ENCODE measurements at regions not wholly inside any gene's neighbourhood (a gene's known extent, or its start where the extent isn't known, plus 50 kb on each side); places are given as distances from the start of the nearest gene placed in this dataset.

GRCh38 chr1:163720294-163720693 lies 398.5 kb downstream of the NUF2 start:
- FAIRE-seq = no peak
- Histone ChIP-seq H3K9ac (ENCODE audit: control insufficient read depth, insufficient read depth, low read length) (no peak overlapping the region), H3K4me3 (no peak overlapping the region), H3K27me3 (replicated peaks in 1 of 2; ENCODE audit: control insufficient read depth in 2 of 2, insufficient read depth in 2 of 2, low read length in 1 of 2) (no peaks in the 10 kb centered on the region), H3K4me2 (ENCODE audit: control insufficient read depth, insufficient read depth) (no peak overlapping the region), H3K4me1 (ENCODE audit: control insufficient read depth, insufficient read depth, low read length) (no peaks in the 10 kb centered on the region), H3K79me2 (ENCODE audit: control insufficient read depth, insufficient read depth, low read length) (no peaks in the 10 kb centered on the region), H3K27ac (ENCODE audit: control insufficient read depth, insufficient read depth) (no peak overlapping the region), H3K9me3 (replicated peaks; ENCODE audit: control insufficient read depth, insufficient read depth, low read length) (no peaks in the 10 kb centered on the region), H4K20me1 (ENCODE audit: control insufficient read depth, insufficient read depth) (no peaks in the 10 kb centered on the region), H3K36me3 (ENCODE audit: control insufficient read depth in 2 of 2, insufficient read depth in 2 of 2, low read length in 1 of 2) (no peaks in the 10 kb centered on the region), H2AFZ (ENCODE audit: control insufficient read depth, low read depth, low read length) (no peak overlapping the region)
- no peak for DNase-seq (ENCODE audit: low read depth, low spot score)
- ChIA-PET CTCF (no interaction called here), RAD21 (ENCODE audit: unreplicated experiment) (no interaction called here), SMC1A (ENCODE audit: uncharacterized antibody, unreplicated experiment) (no interaction called here), POLR2A (no interaction called here)
- 4% methylated on average over 3 of the region's 3 CpGs for WGBS (ENCODE audit: insufficient coverage, insufficient replicate concordance, low lambda C conversion rate, missing lambda C conversion rate)
- no peak for TF ChIP-seq SMARCA5 (IDR thresholded peaks at IDR 0.05)
- no peak for TF ChIP-seq KLF5 (IDR thresholded peaks at IDR 0.05; ENCODE audit: partially characterized antibody)
- no peak for TF ChIP-seq ATF7 (IDR thresholded peaks at IDR 0.05; ENCODE audit: low read depth)
- TF ChIP-seq BHLHE40 (IDR thresholded peaks at IDR 0.05; ENCODE audit: borderline replicate concordance in 1 of 2, low read depth in 2 of 2, low read length in 1 of 2) = no peak
- no peak for TF ChIP-seq TBL1XR1 (IDR thresholded peaks at IDR 0.05; ENCODE audit: low read depth, low read length)
- no TSS peak for BruUV-seq (replicated peaks)
- intact Hi-C loops (cut with micrococcal nuclease; ENCODE audit: unreplicated experiment) = no loop called here
- no peak for ATAC-seq
- in situ Hi-C loops (cut with MboI) = no loop called here

DNA sequence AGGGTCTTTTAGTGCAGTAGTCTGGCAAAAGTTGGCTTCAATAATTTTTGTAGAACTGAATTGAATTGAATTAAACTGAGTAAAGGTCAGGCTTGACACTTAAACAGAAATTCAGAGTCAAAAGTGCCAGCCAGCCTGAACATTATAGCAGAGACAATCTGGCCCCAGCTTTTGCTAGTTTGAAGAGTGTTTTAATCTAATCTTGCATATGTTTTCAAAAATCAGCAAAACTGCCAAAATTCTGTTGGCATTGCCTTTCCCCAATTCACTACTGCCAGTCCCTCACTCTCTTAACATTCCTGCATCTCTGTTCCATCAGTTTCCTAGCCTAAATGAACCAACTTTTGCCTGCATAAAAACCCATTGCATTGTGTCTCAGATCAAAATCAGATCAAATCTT lies 403.8 kb downstream of the NUF2 start:
- no peak for ATAC-seq
- H3K9ac ChIP-seq (ENCODE audit: control insufficient read depth, insufficient read depth, low read length) = no peak overlapping the region
- BruUV-seq (replicated peaks) = no TSS peak
- H3K4me3 ChIP-seq = no peak overlapping the region
- CTCF ChIA-PET = no interaction called here
- SMC1A ChIA-PET (ENCODE audit: uncharacterized antibody, unreplicated experiment) = no interaction called here
- DNase-seq (ENCODE audit: low read depth, low spot score) = no peak
- no peak overlapping the region for H3K27ac ChIP-seq (ENCODE audit: control insufficient read depth, insufficient read depth)
- H2AFZ ChIP-seq (ENCODE audit: control insufficient read depth, low read depth, low read length) = no peak overlapping the region
- POLR2A ChIA-PET = no interaction called here
- TF ChIP-seq, protein P1, sequence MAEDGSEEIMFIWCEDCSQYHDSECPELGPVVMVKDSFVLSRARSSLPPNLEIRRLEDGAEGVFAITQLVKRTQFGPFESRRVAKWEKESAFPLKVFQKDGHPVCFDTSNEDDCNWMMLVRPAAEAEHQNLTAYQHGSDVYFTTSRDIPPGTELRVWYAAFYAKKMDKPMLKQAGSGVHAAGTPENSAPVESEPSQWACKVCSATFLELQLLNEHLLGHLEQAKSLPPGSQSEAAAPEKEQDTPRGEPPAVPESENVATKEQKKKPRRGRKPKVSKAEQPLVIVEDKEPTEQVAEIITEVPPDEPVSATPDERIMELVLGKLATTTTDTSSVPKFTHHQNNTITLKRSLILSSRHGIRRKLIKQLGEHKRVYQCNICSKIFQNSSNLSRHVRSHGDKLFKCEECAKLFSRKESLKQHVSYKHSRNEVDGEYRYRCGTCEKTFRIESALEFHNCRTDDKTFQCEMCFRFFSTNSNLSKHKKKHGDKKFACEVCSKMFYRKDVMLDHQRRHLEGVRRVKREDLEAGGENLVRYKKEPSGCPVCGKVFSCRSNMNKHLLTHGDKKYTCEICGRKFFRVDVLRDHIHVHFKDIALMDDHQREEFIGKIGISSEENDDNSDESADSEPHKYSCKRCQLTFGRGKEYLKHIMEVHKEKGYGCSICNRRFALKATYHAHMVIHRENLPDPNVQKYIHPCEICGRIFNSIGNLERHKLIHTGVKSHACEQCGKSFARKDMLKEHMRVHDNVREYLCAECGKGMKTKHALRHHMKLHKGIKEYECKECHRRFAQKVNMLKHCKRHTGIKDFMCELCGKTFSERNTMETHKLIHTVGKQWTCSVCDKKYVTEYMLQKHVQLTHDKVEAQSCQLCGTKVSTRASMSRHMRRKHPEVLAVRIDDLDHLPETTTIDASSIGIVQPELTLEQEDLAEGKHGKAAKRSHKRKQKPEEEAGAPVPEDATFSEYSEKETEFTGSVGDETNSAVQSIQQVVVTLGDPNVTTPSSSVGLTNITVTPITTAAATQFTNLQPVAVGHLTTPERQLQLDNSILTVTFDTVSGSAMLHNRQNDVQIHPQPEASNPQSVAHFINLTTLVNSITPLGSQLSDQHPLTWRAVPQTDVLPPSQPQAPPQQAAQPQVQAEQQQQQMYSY (CRISPR knock-in tag; IDR thresholded peaks at IDR 0.05) = no peak
- TF ChIP-seq PAX5 (IDR thresholded peaks at IDR 0.05; ENCODE audit: borderline replicate concordance, low read depth, low read length) (no peak), NFYB (IDR thresholded peaks at IDR 0.05; ENCODE audit: insufficient read depth, low read depth, low read length) (no peak), PAX8 (IDR thresholded peaks at IDR 0.05) (no peak), BCLAF1 (IDR thresholded peaks at IDR 0.05) (no peak), RAD21 (IDR thresholded peaks at IDR 0.05; ENCODE audit: insufficient read depth, low read depth, low read length) (no peak), SP1 (IDR thresholded peaks at IDR 0.05; ENCODE audit: low read depth, low read length) (no peak)
- H3K79me2 ChIP-seq (ENCODE audit: control insufficient read depth, insufficient read depth, low read length) = no peaks in the 10 kb centered on the region
- H3K27me3 ChIP-seq (replicated peaks in 1 of 2; ENCODE audit: control insufficient read depth in 2 of 2, insufficient read depth in 2 of 2, low read length in 1 of 2) = no peaks in the 10 kb centered on the region
- H3K9me3 ChIP-seq (replicated peaks; ENCODE audit: control insufficient read depth, insufficient read depth, low read length) = no peaks in the 10 kb centered on the region
- no peak overlapping the region for H3K4me2 ChIP-seq (ENCODE audit: control insufficient read depth, insufficient read depth)
- H4K20me1 ChIP-seq (ENCODE audit: control insufficient read depth, insufficient read depth) = no peaks in the 10 kb centered on the region
- RAD21 ChIA-PET (ENCODE audit: unreplicated experiment) = no interaction called here
- intact Hi-C loops (cut with micrococcal nuclease; ENCODE audit: unreplicated experiment) (no loop called here), in situ Hi-C loops (cut with MboI) (no loop called here)
- no peak for FAIRE-seq
- no peaks in the 10 kb centered on the region for H3K4me1 ChIP-seq (ENCODE audit: control insufficient read depth, insufficient read depth, low read length)
- H3K36me3 ChIP-seq (ENCODE audit: control insufficient read depth in 2 of 2, insufficient read depth in 2 of 2, low read length in 1 of 2) = no peaks in the 10 kb centered on the region
